PC-9 (cell line): ENCODE measurements at regions not wholly inside any gene's neighbourhood (a gene's known extent, or its start where the extent isn't known, plus 50 kb on each side); places are given as distances from the start of the nearest gene placed in this dataset.
A peak's percentile ranks its signal among the peaks of the same experiment; 100 is the strongest.

Experiments used
- BruUV-seq: library from RNA; stranded (reverse); fragments of 400-500 nt; replicated peaks from 2 replicates; lab custom pipeline; 2021; lab: Mats Ljungman, UMichigan
- CTCF ChIA-PET: fragments of 300-600 bp; sonication (Branson Sonifier 250); formaldehyde crosslinking; loops from one replicate; lab custom pipeline; 2022; ENCODE audit warnings: antibody characterized with exemption; lab: Charles Lee
- POLR2A ChIA-PET: fragments of 300-600 bp; sonication (Branson Sonifier 250); formaldehyde crosslinking; loops from one replicate; lab custom pipeline; 2022; ENCODE audit warnings: antibody characterized with exemption; ENCODE audit not compliant: unreplicated experiment; lab: Charles Lee
- DNase-seq, 2 experiments: peaks; one replicate each; pipeline versions ENCODE4 v3.0.0 to v3.0.0-alpha.2; 2015 to 2022; ENCODE audit warnings: mixed read lengths in 1 of 2
- H2AFZ ChIP-seq: fragments of 200-600 bp; sonication (generic); 2 replicates; pipeline ENCODE4 v1.8.1; 2017; ENCODE audit warnings: antibody characterized with exemption
- H3F3A ChIP-seq: fragments of 200-600 bp; sonication (generic); 2 replicates; pipeline ENCODE4 v1.8.1; 2017; ENCODE audit warnings: antibody characterized with exemption, mild to moderate bottlenecking, low read depth; ENCODE audit not compliant: insufficient read depth
- H3K27ac ChIP-seq: fragments of 200-600 bp; sonication (generic); 2 replicates; pipeline ENCODE4 v1.6.1; 2016; ENCODE audit warnings: mixed run types
- H3K27me3 ChIP-seq: fragments of 200-600 bp; sonication (generic); 2 replicates; pipeline ENCODE4 v1.6.1; 2016; ENCODE audit warnings: low read depth, mixed run types; ENCODE audit not compliant: insufficient read depth
- H3K36me3 ChIP-seq: fragments of 200-600 bp; sonication (generic); 2 replicates; pipeline ENCODE4 v1.6.1; 2016; ENCODE audit warnings: low read depth, mixed run types
- H3K4me1 ChIP-seq: fragments of 200-600 bp; sonication (generic); replicated peaks from 2 replicates; pipeline ENCODE4 v1.6.1; 2016; ENCODE audit warnings: mixed run types; ENCODE audit not compliant: insufficient read depth
- H3K4me2 ChIP-seq: fragments of 200-600 bp; sonication (generic); 2 replicates; pipeline ENCODE4 v1.6.1; 2017; ENCODE audit warnings: mixed run types
- H3K4me3 ChIP-seq: fragments of 200-600 bp; sonication (generic); 2 replicates; pipeline ENCODE4 v1.6.1; 2016; ENCODE audit warnings: mixed run types
- H3K79me2 ChIP-seq: fragments of 200-600 bp; sonication (generic); 2 replicates; pipeline ENCODE4 v1.6.1; 2017; ENCODE audit warnings: low read depth, mixed run types
- H3K9me2 ChIP-seq: fragments of 200-600 bp; sonication (generic); 2 replicates; pipeline ENCODE4 v1.8.1; 2017; ENCODE audit warnings: mild to moderate bottlenecking; ENCODE audit not compliant: insufficient read depth
- H3K9me3 ChIP-seq: fragments of 200-600 bp; sonication (generic); 2 replicates; pipeline ENCODE4 v1.8.1; 2016; ENCODE audit warnings: low read depth; ENCODE audit not compliant: insufficient read depth
- H4K20me1 ChIP-seq: fragments of 200-600 bp; sonication (generic); 2 replicates; pipeline ENCODE4 v1.8.1; 2017; ENCODE audit not compliant: insufficient read depth
- CTCF ChIP-seq: fragments of 200-600 bp; sonication (generic); conservative IDR thresholded peaks from 2 replicates; pipeline ENCODE4 v1.6.1; 2017; ENCODE audit warnings: mixed run types, antibody characterized with exemption, mild to moderate bottlenecking, moderate library complexity
- EZH2 ChIP-seq: fragments of 200-600 bp; sonication (generic); IDR thresholded peaks from 2 replicates; pipeline ENCODE4 v1.8.0; 2017; ENCODE audit warnings: antibody characterized with exemption, low read depth
- intact Hi-C: fragments of 100-400 bp; cut with micrococcal nuclease; formaldehyde crosslinking; loops from one replicate; pipeline ENCODE4 v1.10.0; 2022; ENCODE audit not compliant: unreplicated experiment

DNA sequence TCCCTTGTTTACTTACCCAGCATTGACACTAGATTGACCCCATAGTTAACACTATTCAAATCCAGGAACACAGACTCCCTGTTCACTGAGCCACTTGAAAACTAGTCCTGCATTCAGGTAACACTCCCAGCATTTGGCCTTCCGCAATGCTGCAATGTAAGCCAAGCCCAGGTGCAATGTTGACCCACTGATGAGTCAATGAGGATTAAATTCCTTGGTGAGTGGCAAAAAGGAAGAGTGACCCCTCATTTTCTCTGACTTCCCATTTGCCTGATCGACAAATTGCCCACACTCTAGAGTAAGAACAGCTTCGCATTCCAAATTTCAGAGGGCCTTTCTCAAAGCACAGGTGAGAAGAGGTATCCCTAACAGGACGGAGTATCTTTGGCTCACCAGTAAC is 251.9 kb downstream of the FBXO15 start:
- H3K9me2 ChIP-seq: no peaks in the 10 kb centered on the region
- H3K4me2 ChIP-seq: peak overlapping the region; percentile 68
- intact Hi-C loops: no loop called here
- BruUV-seq: no TSS peak
- no peaks in the 10 kb centered on the region for H4K20me1 ChIP-seq
- H3K4me1 ChIP-seq: peaks cover 42% of the 10 kb centered on the region
- H3K27me3 ChIP-seq: no peaks in the 10 kb centered on the region
- H3K9me3 ChIP-seq: 0 out of 2 replicates have a peak, but pooled peaks cover 4% of the 10 kb centered on the region
- H3K27ac ChIP-seq: peak overlapping the region; percentile 92
- TF ChIP-seq EZH2 (no peak), CTCF (no peak)
- POLR2A ChIA-PET: no interaction called here
- no peaks in the 10 kb centered on the region for H3K79me2 ChIP-seq
- H2AFZ ChIP-seq: peak overlapping the region; percentile 63; the same call in 1 of the 2 replicates
- no peaks in the 10 kb centered on the region for H3K36me3 ChIP-seq
- H3F3A ChIP-seq: peaks cover 46% of the 10 kb centered on the region
- 0 out of 2 replicates have a peak overlapping the region, but pooled peaks have one; percentile 2 for H3K4me3 ChIP-seq
- CTCF ChIA-PET: interaction anchor here (0.6 kb wide), 1 partner anchor 242 kb away, joined by 3 read pairs; no protein-coding TSS in a partner anchor
- DNase-seq: peak; percentile 72 to 100

DNA sequence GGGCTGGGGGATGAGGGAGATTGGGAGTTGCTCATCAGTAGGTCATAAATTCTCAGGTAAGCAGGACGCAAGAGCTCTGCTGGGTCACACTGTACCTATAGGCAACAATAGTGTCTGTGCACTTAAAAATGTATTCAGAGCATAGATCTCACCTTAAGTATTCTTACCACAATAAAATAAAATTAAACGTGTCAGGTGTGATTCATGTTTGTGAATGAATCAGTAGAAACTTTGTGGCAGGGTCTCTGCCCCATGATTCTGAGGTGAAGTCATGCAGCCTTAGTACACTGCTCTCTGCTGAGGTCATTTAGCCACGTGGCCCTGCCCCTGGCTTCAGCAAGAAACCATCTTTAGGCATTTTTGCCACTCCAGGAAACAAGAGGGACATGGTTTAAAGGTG is 253.8 kb downstream of the FBXO15 start:
- H3K4me3 ChIP-seq: no peak overlapping the region
- peak overlapping the region; percentile 68 for H3K4me2 ChIP-seq
- H3K9me2 ChIP-seq: no peaks in the 10 kb centered on the region
- H3K27me3 ChIP-seq: no peaks in the 10 kb centered on the region
- BruUV-seq: no TSS peak
- ChIA-PET CTCF (no interaction called here), POLR2A (no interaction called here)
- peaks cover 42% of the 10 kb centered on the region for H3K4me1 ChIP-seq
- H3K9me3 ChIP-seq: 0 out of 2 replicates have a peak, but pooled peaks cover 4% of the 10 kb centered on the region
- peak; percentile 11 to 83 for DNase-seq
- H4K20me1 ChIP-seq: no peaks in the 10 kb centered on the region
- H3F3A ChIP-seq: peaks cover 46% of the 10 kb centered on the region
- intact Hi-C loops: no loop called here
- TF ChIP-seq CTCF (no peak), EZH2 (no peak)
- no peaks in the 10 kb centered on the region for H3K79me2 ChIP-seq
- peak overlapping the region; percentile 92 for H3K27ac ChIP-seq
- peak overlapping the region; percentile 40; the same call in 1 of the 2 replicates for H2AFZ ChIP-seq
- H3K36me3 ChIP-seq: no peaks in the 10 kb centered on the region

DNA sequence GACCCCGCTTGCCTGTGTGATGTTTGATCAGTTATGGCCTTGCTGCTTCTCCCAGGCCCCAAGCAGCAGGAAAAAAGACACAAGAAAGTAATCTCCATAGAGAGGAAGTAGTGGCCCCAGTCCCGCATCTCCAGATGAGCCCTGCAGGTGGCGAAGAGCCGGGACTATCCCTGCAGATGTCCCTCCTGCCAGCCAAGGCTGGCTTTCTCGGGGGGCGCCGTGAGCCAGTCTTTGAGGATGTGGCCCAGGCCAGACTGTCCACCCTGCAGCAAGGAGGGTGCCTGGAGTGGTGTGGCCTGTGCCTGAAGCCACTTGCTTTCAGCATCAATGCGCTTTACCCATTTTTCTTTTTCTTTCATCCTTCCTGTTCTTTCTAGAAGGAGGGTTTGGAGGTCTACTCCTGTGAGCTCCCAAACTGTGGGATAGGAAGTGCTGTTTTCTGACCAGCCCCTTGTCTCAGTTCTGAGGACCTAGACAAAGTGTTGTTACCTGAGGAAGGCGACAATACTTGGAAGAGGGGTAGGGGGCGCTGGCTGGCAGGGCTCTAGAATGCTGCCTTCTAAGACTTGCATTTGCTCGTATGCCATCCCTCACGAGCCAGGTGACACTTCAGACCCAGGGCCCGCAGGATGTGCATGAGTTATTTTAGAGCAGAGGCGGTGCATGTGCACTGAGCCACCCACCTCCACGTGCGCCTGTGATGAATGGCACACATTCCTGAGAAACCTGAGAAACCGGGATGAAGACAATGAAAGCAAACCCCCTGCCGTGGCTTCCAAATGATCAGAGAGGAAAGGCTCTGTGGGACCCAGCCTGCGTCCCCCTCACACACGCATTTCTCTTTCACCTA is 255.8 kb downstream of the FBXO15 start:
- BruUV-seq: no TSS peak
- DNase-seq: no peak

More for the DNA sequence above, 255.8 kb downstream of the FBXO15 start:
- Histone ChIP-seq H3K9me3 (0 out of 2 replicates have a peak, but pooled peaks cover 4% of the 10 kb centered on the region), H3K4me2 (no peak overlapping the region), H3K79me2 (no peaks in the 10 kb centered on the region), H3F3A (peaks cover 37% of the 10 kb centered on the region), H3K27ac (no peak overlapping the region), H4K20me1 (no peaks in the 10 kb centered on the region), H3K4me1 (peaks cover 37% of the 10 kb centered on the region), H3K27me3 (no peaks in the 10 kb centered on the region), H3K9me2 (no peaks in the 10 kb centered on the region), H3K4me3 (no peak overlapping the region), H2AFZ (no peak overlapping the region), H3K36me3 (no peaks in the 10 kb centered on the region)
- CTCF ChIA-PET: no interaction called here
- intact Hi-C loops: no loop called here
- POLR2A ChIA-PET: no interaction called here
- TF ChIP-seq CTCF (peak; percentile 23; the same call in 1 of the 2 replicates), EZH2 (no peak)
